ENCODE measurements at regions not wholly inside any gene's neighbourhood (a gene's known extent, or its start where the extent isn't known, plus 50 kb on each side); places are given as distances from the start of the nearest gene placed in this dataset.

DNA sequence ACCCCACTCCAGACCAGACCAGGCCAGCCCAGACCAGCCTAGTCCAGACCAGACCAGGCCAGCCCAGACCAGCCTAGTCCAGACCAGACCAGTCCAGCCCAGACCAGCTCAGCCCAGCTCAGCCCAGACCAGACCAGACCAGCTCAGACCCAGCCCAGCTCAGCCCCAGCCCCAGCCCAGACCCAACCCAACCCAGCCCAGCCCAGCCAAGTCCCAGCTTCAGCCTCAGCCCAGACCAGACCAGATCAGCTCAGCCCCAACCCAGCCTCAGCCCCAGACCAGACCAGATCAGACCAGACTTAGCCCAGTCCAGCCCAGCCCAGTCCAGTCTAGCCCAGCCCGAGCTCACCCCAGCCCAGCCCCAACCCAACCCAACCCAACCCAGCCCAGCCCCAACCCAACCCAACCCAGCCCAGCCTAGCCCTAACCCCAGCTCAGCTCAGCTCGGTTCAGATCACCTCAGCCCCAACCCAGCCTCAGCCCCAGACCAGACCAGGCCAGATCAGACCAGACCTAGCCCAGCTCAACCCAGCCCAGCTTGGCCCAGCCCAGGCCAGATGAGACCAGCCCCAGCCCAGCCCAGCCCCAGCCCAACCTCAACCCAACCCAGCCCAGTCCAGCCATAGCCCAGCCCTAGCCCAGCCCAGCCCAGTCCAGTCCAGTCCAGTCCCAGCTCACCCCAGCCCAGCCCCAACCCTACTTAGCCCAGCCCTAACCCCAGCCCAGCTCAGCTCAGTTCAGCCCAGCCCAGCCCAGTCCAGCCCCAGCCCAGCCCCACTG, 204.7 kb downstream of the BCL11B start:
- TF ChIP-seq, protein P1, sequence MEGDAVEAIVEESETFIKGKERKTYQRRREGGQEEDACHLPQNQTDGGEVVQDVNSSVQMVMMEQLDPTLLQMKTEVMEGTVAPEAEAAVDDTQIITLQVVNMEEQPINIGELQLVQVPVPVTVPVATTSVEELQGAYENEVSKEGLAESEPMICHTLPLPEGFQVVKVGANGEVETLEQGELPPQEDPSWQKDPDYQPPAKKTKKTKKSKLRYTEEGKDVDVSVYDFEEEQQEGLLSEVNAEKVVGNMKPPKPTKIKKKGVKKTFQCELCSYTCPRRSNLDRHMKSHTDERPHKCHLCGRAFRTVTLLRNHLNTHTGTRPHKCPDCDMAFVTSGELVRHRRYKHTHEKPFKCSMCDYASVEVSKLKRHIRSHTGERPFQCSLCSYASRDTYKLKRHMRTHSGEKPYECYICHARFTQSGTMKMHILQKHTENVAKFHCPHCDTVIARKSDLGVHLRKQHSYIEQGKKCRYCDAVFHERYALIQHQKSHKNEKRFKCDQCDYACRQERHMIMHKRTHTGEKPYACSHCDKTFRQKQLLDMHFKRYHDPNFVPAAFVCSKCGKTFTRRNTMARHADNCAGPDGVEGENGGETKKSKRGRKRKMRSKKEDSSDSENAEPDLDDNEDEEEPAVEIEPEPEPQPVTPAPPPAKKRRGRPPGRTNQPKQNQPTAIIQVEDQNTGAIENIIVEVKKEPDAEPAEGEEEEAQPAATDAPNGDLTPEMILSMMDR (IDR thresholded peaks at IDR 0.05; ENCODE audit: insufficient read depth, low read depth, low read length): no peak
- no peak for TF ChIP-seq EZH2 (IDR thresholded peaks at IDR 0.05; ENCODE audit: insufficient read depth, low read length)

Data from astrocyte (in vitro differentiated cells and primary cell).